Loucy (cell line): ENCODE measurements at regions not wholly inside any gene's neighbourhood (a gene's known extent, or its start where the extent isn't known, plus 50 kb on each side); places are given as distances from the start of the nearest gene placed in this dataset.

Source experiments
- H2AFZ ChIP-seq: fragments of 200-600 bp; sonication (generic); 2 replicates; pipeline ENCODE4 v1.6.0; 2016; ENCODE audit warnings: antibody characterized with exemption, mild to moderate bottlenecking, low read length, moderate library complexity
- H3F3A ChIP-seq: fragments of 200-600 bp; 2 replicates; pipeline ENCODE4 v1.6.0; 2016; ENCODE audit warnings: antibody characterized with exemption, low read depth, mild to moderate bottlenecking
- H3K27me3 ChIP-seq: fragments of 200-600 bp; sonication (generic); 2 replicates; pipeline ENCODE4 v1.6.1; 2014; ENCODE audit warnings: low read length, mild to moderate bottlenecking; ENCODE audit not compliant: insufficient read depth, poor library complexity, severe bottlenecking
- H3K36me3 ChIP-seq: fragments of 200-600 bp; sonication (generic); 2 replicates; pipeline ENCODE4 v1.6.1; 2016; ENCODE audit warnings: low read length; ENCODE audit not compliant: insufficient read depth
- H3K4me1 ChIP-seq: fragments of 200-600 bp; sonication (generic); 2 replicates; pipeline ENCODE4 v1.5.1; 2014; ENCODE audit warnings: low read length, mild to moderate bottlenecking; ENCODE audit not compliant: insufficient read depth, poor library complexity, severe bottlenecking
- H3K4me2 ChIP-seq: fragments of 200-600 bp; sonication (generic); 2 replicates; pipeline ENCODE4 v1.6.0; 2014; ENCODE audit warnings: antibody characterized with exemption, low read length, low read depth, mild to moderate bottlenecking; ENCODE audit not compliant: poor library complexity, severe bottlenecking
- H3K4me3 ChIP-seq: fragments of 200-600 bp; sonication (generic); 2 replicates; pipeline ENCODE4 v1.5.1; 2014; ENCODE audit warnings: low read length, mild to moderate bottlenecking, mixed read lengths; ENCODE audit not compliant: poor library complexity, severe bottlenecking
- H3K79me2 ChIP-seq: fragments of 200-600 bp; sonication (generic); 2 replicates; pipeline ENCODE4 v1.6.1; 2014; ENCODE audit warnings: low read length; ENCODE audit not compliant: insufficient read depth
- H3K9ac ChIP-seq: fragments of 200-600 bp; sonication (generic); 2 replicates; pipeline ENCODE4 v1.6.0; 2014; ENCODE audit warnings: mild to moderate bottlenecking, low read depth, low read length, moderate library complexity; ENCODE audit not compliant: poor library complexity, severe bottlenecking
- H3K9me2 ChIP-seq: fragments of 200-600 bp; sonication (generic); replicated peaks from 2 replicates; pipeline ENCODE4 v1.6.1; 2016; ENCODE audit warnings: low read depth, low read length, mixed read lengths
- H3K9me3 ChIP-seq: fragments of 200-600 bp; sonication (generic); 2 replicates; pipeline ENCODE4 v1.6.1; 2014; ENCODE audit warnings: mild to moderate bottlenecking, antibody characterized with exemption, low read length, low read depth; ENCODE audit not compliant: insufficient read depth
- H4K20me1 ChIP-seq: fragments of 200-600 bp; sonication (generic); 2 replicates; pipeline ENCODE4 v1.6.0; 2014; ENCODE audit warnings: antibody characterized with exemption, low read length, mild to moderate bottlenecking; ENCODE audit not compliant: insufficient read depth, poor library complexity, severe bottlenecking
- EZH2phosphoT487 ChIP-seq: fragments of 200-600 bp; IDR thresholded peaks from 2 replicates; pipeline ENCODE4 v1.6.1; 2018; ENCODE audit warnings: antibody characterized with exemption, mild to moderate bottlenecking, moderate library complexity, borderline replicate concordance
- TF ChIP-seq, protein P1 (sequence below): fragments of 200-600 bp; sonication (generic); conservative IDR thresholded peaks from 2 replicates; pipeline ENCODE4 v1.5.1; 2014; ENCODE audit warnings: mild to moderate bottlenecking, antibody characterized with exemption, low read length

DNA sequence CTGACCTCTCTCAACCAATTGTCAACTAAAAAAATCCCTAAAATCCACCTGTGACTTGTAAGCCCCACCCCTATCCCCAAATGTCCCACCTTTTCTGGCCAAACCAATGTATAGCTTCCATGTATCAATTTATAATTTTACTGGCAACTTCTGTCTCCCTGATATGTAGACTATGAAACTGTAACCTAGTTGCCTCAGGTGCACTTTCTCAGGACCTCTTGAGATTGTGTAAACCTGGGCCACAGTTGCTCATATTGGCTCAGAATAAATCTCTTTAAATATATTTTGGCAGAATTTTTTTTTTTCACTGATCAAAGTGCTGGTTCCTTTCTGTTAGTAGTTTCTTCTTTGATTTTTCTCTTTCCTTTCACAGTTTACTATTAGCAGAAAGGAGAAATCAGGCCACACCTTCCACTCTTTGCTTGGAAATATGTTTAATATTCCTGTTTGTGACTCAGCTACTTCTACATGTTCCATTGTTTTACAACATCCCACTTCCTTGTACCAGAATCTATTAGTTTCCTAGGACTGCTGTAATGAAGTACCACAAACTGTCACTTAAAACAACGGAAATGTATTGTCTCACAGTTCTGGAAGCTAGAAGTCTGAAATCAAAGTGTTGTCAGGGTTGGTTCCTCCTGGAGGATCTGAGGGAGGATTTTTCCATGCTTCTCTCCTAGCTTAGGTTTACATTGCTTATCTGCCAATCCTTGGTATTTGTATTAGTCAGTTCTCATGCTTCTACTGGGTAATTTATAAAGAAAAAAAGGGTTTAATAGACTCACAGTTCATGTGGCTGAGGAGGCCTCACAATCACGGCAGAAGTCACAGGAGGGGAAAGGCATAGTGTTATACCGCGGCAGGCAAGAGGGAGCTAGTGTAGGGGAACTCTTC lies 801.2 kb upstream of the ARPP21 start:
- Histone ChIP-seq H2AFZ (no peak overlapping the region), H3K79me2 (no peaks in the 10 kb centered on the region), H3K4me2 (no peak overlapping the region), H3K9ac (no peak overlapping the region), H3F3A (no peaks in the 10 kb centered on the region), H3K9me2 (no peaks in the 10 kb centered on the region), H3K36me3 (no peaks in the 10 kb centered on the region), H3K27me3 (no peaks in the 10 kb centered on the region), H3K4me3 (no peak overlapping the region), H3K9me3 (no peaks in the 10 kb centered on the region), H4K20me1 (no peaks in the 10 kb centered on the region), H3K4me1 (no peaks in the 10 kb centered on the region)
- TF ChIP-seq, protein P1, sequence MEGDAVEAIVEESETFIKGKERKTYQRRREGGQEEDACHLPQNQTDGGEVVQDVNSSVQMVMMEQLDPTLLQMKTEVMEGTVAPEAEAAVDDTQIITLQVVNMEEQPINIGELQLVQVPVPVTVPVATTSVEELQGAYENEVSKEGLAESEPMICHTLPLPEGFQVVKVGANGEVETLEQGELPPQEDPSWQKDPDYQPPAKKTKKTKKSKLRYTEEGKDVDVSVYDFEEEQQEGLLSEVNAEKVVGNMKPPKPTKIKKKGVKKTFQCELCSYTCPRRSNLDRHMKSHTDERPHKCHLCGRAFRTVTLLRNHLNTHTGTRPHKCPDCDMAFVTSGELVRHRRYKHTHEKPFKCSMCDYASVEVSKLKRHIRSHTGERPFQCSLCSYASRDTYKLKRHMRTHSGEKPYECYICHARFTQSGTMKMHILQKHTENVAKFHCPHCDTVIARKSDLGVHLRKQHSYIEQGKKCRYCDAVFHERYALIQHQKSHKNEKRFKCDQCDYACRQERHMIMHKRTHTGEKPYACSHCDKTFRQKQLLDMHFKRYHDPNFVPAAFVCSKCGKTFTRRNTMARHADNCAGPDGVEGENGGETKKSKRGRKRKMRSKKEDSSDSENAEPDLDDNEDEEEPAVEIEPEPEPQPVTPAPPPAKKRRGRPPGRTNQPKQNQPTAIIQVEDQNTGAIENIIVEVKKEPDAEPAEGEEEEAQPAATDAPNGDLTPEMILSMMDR = no peak
- TF ChIP-seq EZH2phosphoT487 = no peak

DNA sequence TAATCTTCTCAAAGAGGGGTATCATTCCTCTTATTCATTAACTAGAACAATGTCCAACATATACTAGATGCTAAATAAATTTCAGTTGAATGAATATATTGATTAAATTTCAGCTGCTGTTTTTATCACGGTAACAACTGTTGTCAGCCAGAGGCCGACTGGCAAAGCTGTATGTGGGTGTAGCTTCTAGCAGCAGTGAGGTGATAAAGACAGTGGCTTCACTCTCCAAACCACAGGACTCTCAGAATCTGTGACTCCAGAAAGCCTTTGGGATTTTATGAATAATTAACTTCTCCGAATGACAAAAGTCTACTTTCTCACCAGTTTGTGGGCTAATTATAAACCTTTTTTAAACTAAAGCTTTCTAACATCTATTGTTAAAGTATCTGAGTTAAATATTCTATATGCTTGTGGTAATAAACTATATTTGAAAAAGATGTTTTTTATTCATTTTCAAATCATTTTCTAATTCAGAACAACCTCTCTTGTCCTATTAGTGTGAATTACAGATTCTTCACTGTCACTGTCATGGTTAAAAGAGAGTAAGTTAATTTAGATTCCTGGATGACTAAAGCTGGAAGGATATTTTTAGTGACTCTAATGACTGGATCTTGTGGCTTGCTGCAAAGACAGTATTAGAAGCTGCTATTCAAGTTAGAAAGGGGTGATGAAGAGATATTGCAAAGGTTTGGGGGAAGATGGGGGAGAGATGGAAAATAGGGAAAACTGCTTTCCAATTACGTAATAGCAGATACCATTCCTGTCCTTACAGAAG lies 796.4 kb upstream of the ARPP21 start:
- TF ChIP-seq, protein P1 = no peak
- TF ChIP-seq EZH2phosphoT487 = no peak
- H3K4me2 ChIP-seq = no peak overlapping the region
- H3F3A ChIP-seq = no peaks in the 10 kb centered on the region
- no peaks in the 10 kb centered on the region for H3K4me1 ChIP-seq
- H3K27me3 ChIP-seq = no peaks in the 10 kb centered on the region
- H3K9me3 ChIP-seq = no peaks in the 10 kb centered on the region
- no peak overlapping the region for H3K4me3 ChIP-seq
- H3K79me2 ChIP-seq = no peaks in the 10 kb centered on the region
- no peaks in the 10 kb centered on the region for H4K20me1 ChIP-seq
- no peak overlapping the region for H3K9ac ChIP-seq
- H2AFZ ChIP-seq = no peak overlapping the region
- no peaks in the 10 kb centered on the region for H3K9me2 ChIP-seq
- H3K36me3 ChIP-seq = no peaks in the 10 kb centered on the region

DNA sequence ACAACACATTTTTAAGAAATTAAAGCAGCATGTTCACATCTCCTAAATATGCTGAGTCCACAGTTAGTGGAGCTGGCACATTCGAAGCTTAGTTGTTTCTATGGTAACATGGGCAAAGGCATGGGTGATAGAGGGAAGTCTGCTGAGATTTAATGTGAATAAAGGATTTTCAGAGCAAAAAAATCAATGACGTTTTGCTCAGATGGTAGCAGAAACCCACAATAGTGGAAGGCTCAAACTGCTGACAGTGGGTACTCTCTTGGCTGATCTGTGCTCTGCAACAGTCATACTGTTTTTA lies 795.1 kb upstream of the ARPP21 start:
- H4K20me1 ChIP-seq = no peaks in the 10 kb centered on the region
- H3F3A ChIP-seq = no peaks in the 10 kb centered on the region
- H3K4me2 ChIP-seq = no peak overlapping the region
- H3K4me3 ChIP-seq = no peak overlapping the region
- no peak for TF ChIP-seq EZH2phosphoT487
- TF ChIP-seq, protein P1 = no peak
- H3K9me3 ChIP-seq = no peaks in the 10 kb centered on the region
- H3K4me1 ChIP-seq = no peaks in the 10 kb centered on the region
- H3K79me2 ChIP-seq = no peaks in the 10 kb centered on the region
- H3K9ac ChIP-seq = no peak overlapping the region
- H3K9me2 ChIP-seq = no peaks in the 10 kb centered on the region
- H3K36me3 ChIP-seq = no peaks in the 10 kb centered on the region
- H2AFZ ChIP-seq = no peak overlapping the region
- no peaks in the 10 kb centered on the region for H3K27me3 ChIP-seq
